Left ventricle myocardium inferior (tissue), 1 donor: ENCODE measurements at regions not wholly inside any gene's neighbourhood (a gene's known extent, or its start where the extent isn't known, plus 50 kb on each side); places are given as distances from the start of the nearest gene placed in this dataset.

Source experiments
- DNase-seq: peaks from one replicate; pipeline ENCODE4 v3.0.0-alpha.2; 2020
- H3K27ac ChIP-seq: fragments of 200-600 bp; replicated peaks from 2 replicates; pipeline ENCODE4 v1.8.0; 2021
- H3K27me3 ChIP-seq: fragments of 200-600 bp; 2 replicates; pipeline ENCODE4 v1.8.0; 2021; ENCODE audit warnings: low read depth
- H3K36me3 ChIP-seq: fragments of 200-600 bp; 2 replicates; pipeline ENCODE4 v1.8.0; 2021
- H3K4me1 ChIP-seq: fragments of 200-600 bp; 2 replicates; pipeline ENCODE4 v1.8.0; 2021
- H3K4me3 ChIP-seq: fragments of 200-600 bp; 2 replicates; pipeline ENCODE4 v1.8.0; 2021; ENCODE audit warnings: mild to moderate bottlenecking, moderate library complexity
- H3K9me3 ChIP-seq: fragments of 200-600 bp; replicated peaks from 2 replicates; pipeline ENCODE4 v1.8.0; 2021
- CTCF ChIP-seq: fragments of 200-600 bp; IDR thresholded peaks from 2 replicates; pipeline ENCODE4 v1.8.0; 2021; ENCODE audit warnings: antibody characterized with exemption, mild to moderate bottlenecking, borderline replicate concordance
- intact Hi-C: fragments of 100-400 bp; cut with micrococcal nuclease; formaldehyde crosslinking; loops from one replicate; pipeline ENCODE4 v1.11.0; 2022
- donor health status: DM: no; HTN: yes; CAD: no; lungs with severe emphysema.

- H3K36me3 ChIP-seq: no peaks in the 10 kb centered on the region
- peaks cover 9% of the 10 kb centered on the region for H3K9me3 ChIP-seq
- no peak overlapping the region for H3K4me3 ChIP-seq
- no peaks in the 10 kb centered on the region for H3K4me1 ChIP-seq
- intact Hi-C loops: no loop called here
- DNase-seq: no peak
- no peaks in the 10 kb centered on the region for H3K27me3 ChIP-seq
- TF ChIP-seq CTCF: no peak
- H3K27ac ChIP-seq: no peak overlapping the region
Measured at GRCh38 chr13:40200273-40200978, 466.0 kb downstream of the FOXO1 start.

GRCh38 chr13:40204246-40204645 lies 462.2 kb downstream of the FOXO1 start:
- TF ChIP-seq CTCF: no peak
- Histone ChIP-seq H3K4me3 (no peak overlapping the region), H3K27me3 (no peaks in the 10 kb centered on the region), H3K36me3 (no peaks in the 10 kb centered on the region), H3K4me1 (peaks cover 9% of the 10 kb centered on the region), H3K9me3 (peaks cover 9% of the 10 kb centered on the region), H3K27ac (no peak overlapping the region)
- no peak for DNase-seq
- intact Hi-C loops: no loop called here

GRCh38 chr13:40205771-40206240 lies 460.6 kb downstream of the FOXO1 start:
- peaks cover 9% of the 10 kb centered on the region for H3K9me3 ChIP-seq
- no peak overlapping the region for H3K27ac ChIP-seq
- no peak for DNase-seq
- no peak overlapping the region for H3K4me3 ChIP-seq
- no peaks in the 10 kb centered on the region for H3K27me3 ChIP-seq
- H3K4me1 ChIP-seq: peaks cover 9% of the 10 kb centered on the region
- no peak for TF ChIP-seq CTCF
- H3K36me3 ChIP-seq: no peaks in the 10 kb centered on the region
- intact Hi-C loops: no loop called here

GRCh38 chr13:40206241-40207000 lies 460.0 kb downstream of the FOXO1 start:
- no peak for DNase-seq
- Histone ChIP-seq H3K9me3 (peaks cover 9% of the 10 kb centered on the region), H3K4me1 (peaks cover 9% of the 10 kb centered on the region), H3K27ac (no peak overlapping the region), H3K27me3 (no peaks in the 10 kb centered on the region), H3K4me3 (no peak overlapping the region), H3K36me3 (no peaks in the 10 kb centered on the region)
- TF ChIP-seq CTCF: no peak
- intact Hi-C loops: no loop called here

- DNase-seq: no peak
- Histone ChIP-seq H3K27me3 (no peaks in the 10 kb centered on the region), H3K9me3 (peaks cover 9% of the 10 kb centered on the region), H3K4me3 (no peak overlapping the region), H3K27ac (no peak overlapping the region), H3K36me3 (no peaks in the 10 kb centered on the region), H3K4me1 (peaks cover 9% of the 10 kb centered on the region)
- TF ChIP-seq CTCF: no peak
- intact Hi-C loops: no loop called here
Measured at GRCh38 chr13:40207001-40207478, 459.4 kb downstream of the FOXO1 start.
